Fibroblast of mammary gland (primary cell): ENCODE measurements at regions not wholly inside any gene's neighbourhood (a gene's known extent, or its start where the extent isn't known, plus 50 kb on each side); places are given as distances from the start of the nearest gene placed in this dataset.

ENCODE experiments used
- DNase-seq: peaks from one replicate; pipeline ENCODE4 v3.0.0-alpha.2; 2010; ENCODE audit warnings: low read depth
- H3K4me3 ChIP-seq: 2 replicates; pipeline ENCODE4 v1.5.1; 2011; ENCODE audit warnings: low read depth, mild to moderate bottlenecking, low read length, moderate library complexity; ENCODE audit not compliant: control insufficient read depth
- TF ChIP-seq, protein P1 (sequence below): conservative IDR thresholded peaks from 2 replicates; pipeline ENCODE4 v1.5.1; 2011; ENCODE audit warnings: low read depth, low read length, inconsistent platforms; ENCODE audit not compliant: control insufficient read depth, insufficient read depth

DNA sequence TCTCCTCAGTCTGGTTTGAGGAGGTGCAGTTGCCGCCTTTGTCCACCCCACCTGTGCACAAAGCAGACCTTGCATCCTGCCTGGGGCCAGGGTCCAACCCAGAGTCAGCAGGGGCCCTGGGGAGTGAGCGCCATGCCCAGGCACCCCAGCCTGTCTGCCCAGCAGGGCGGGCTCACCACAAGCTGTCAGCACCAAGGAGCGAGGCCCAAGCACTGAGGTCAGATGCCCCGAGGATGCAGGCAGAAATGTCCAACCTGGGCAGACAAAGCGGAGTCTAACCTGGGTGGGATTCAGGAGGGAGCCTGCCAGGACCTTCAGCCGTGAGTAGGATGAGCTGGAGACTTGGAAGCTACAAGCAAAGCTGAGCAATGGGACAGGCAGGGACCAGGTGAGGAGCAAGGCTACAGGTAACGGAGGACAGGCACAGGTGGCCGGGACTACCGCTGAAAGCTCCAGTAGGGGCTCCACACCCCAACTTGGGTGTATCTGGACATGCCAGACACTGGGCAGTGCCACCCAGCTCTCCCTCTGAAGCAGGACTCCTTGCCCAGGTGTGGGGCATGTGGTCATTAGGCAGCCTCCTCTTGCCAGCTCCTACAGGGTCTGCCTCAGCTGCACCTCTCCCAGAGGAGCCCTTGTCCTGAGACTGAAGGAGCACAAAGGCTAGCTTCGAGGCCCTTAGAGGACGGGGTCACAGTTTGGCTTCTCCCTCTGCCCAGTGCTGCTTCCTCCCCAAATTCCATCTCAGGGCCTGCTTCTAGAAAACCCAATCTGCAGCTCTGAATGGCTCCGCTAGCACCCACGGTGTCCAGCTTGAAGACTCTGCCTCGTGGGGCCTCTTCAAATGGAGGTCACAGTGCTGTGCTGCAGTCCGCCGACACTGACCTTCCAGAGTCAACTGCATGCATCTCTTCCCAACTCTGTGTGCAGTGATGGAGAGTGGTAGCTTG lies 210.6 kb upstream of the CDYL start:
- H3K4me3 ChIP-seq, result no peak overlapping the region
- no peak for DNase-seq
- TF ChIP-seq, protein P1, sequence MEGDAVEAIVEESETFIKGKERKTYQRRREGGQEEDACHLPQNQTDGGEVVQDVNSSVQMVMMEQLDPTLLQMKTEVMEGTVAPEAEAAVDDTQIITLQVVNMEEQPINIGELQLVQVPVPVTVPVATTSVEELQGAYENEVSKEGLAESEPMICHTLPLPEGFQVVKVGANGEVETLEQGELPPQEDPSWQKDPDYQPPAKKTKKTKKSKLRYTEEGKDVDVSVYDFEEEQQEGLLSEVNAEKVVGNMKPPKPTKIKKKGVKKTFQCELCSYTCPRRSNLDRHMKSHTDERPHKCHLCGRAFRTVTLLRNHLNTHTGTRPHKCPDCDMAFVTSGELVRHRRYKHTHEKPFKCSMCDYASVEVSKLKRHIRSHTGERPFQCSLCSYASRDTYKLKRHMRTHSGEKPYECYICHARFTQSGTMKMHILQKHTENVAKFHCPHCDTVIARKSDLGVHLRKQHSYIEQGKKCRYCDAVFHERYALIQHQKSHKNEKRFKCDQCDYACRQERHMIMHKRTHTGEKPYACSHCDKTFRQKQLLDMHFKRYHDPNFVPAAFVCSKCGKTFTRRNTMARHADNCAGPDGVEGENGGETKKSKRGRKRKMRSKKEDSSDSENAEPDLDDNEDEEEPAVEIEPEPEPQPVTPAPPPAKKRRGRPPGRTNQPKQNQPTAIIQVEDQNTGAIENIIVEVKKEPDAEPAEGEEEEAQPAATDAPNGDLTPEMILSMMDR, result no peak

DNA sequence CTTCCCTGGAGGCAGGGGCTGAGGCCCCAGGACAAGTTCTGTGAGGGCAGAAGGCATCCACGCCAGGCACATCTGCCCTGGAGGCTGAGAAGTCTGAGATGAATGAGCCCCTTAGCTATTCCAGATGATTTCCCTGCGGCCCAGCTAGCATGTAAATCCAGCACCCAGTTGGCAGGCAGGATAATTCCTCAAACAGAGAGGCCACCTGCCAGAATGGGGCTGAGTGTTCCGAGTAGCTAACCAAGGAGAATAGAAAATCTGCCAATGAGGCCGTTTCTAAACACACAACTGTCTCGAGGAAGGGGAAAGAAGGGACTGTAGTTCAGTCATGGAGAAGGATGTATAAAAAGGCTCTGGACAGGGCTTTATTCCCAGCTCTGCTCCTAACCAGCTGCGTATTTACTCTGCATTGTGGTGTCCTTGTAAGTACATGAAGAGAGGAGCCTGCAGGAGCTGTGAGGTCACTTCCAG lies 211.4 kb upstream of the CDYL start:
- no peak for DNase-seq
- TF ChIP-seq, protein P1, result no peak
- H3K4me3 ChIP-seq, result no peak overlapping the region

DNA sequence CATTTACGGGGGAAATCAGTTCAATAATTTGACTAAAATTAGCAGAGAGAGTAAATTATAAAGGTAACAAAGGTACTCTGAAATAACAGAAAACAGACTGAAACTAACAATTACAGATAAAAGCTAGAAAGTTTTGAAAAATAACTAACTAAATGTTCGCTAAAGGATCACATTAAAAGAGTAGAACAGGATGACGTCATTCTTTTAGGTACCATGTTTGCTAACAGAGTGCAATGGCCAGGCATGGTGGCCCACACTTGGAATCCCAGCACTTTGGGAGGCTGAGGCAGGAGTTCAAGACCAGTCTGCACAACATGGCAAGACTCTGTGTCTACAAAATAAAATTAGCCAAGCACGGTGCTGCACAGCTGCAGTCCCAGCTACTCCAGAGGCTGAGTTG lies 212.3 kb upstream of the CDYL start:
- no peak overlapping the region for H3K4me3 ChIP-seq
- no peak for DNase-seq
- TF ChIP-seq, protein P1, result no peak

DNA sequence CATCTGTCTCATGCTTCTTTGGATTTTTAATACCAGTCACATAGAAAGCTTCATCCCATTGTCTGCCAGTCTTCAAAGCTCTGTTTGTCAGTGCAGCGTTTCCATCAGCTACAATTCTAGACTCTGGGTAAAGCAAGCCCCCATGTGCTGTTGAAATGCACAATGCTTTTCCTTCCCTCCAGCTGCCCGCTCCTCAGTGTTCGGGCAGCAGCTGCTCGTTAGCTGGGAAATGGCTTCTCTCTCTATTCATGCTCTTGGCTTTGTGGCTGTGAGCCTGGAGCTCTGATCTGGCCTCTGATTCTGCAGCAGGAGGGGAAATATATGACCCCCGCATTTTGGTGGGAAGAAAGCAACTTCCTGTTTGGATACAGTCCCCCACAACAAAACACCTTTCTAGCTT lies 213.0 kb upstream of the CDYL start:
- DNase-seq, result no peak
- TF ChIP-seq, protein P1, result no peak
- H3K4me3 ChIP-seq, result no peak overlapping the region

DNA sequence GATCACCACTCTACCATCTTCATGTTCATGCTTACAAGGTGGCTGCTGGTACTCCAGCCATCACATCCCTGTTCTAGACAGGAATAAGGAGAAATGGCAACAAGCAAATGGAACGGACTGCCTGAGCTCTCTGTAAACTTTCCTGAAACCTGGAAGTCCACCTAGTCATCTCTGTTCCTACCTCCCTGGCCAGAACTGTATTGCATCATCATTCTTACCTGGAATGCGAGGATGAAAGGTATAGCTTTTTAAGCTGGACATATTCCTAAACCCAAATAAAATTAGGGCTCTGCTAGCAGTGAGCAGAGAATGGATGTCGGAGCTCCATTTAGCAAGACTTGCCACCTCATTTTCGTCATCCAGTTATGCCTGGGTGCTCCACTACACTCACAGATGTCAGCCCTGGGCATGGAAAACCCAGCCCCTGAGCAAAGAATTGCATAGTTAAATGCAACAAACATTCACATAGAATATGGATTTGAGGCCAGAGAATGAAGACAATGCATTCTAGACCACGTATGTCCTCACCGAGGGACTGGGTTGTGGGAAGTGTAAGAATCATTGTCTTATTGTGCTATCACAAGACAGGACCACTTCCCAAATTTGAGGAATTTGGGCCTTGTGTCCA lies 214.3 kb upstream of the CDYL start:
- DNase-seq, result no peak

DNA sequence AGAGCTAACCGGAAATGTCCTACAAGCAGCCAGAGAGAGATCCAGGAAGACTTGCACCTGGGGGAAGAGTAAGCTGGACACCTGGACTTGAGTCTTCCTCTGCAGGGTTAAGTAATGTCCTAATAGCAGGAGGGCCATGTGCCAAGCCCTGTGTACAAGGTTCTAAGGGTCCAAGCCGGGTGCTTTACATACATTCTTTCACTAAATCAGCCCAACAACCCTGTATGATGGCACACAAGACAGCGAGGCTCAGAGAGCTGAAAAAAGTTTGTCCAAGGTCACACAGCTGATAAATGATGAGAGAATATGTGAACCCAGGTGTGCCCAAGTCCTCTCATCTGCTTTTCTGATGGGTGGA lies 215.1 kb upstream of the CDYL start:
- no peak overlapping the region for H3K4me3 ChIP-seq
- DNase-seq, result no peak
- TF ChIP-seq, protein P1, result no peak

More for the DNA sequence above, 214.3 kb upstream of the CDYL start:
- no peak overlapping the region for H3K4me3 ChIP-seq
- TF ChIP-seq, protein P1, result no peak
